ENCODE measurements at regions not wholly inside any gene's neighbourhood (a gene's known extent, or its start where the extent isn't known, plus 50 kb on each side); places are given as distances from the start of the nearest gene placed in this dataset.

DNA sequence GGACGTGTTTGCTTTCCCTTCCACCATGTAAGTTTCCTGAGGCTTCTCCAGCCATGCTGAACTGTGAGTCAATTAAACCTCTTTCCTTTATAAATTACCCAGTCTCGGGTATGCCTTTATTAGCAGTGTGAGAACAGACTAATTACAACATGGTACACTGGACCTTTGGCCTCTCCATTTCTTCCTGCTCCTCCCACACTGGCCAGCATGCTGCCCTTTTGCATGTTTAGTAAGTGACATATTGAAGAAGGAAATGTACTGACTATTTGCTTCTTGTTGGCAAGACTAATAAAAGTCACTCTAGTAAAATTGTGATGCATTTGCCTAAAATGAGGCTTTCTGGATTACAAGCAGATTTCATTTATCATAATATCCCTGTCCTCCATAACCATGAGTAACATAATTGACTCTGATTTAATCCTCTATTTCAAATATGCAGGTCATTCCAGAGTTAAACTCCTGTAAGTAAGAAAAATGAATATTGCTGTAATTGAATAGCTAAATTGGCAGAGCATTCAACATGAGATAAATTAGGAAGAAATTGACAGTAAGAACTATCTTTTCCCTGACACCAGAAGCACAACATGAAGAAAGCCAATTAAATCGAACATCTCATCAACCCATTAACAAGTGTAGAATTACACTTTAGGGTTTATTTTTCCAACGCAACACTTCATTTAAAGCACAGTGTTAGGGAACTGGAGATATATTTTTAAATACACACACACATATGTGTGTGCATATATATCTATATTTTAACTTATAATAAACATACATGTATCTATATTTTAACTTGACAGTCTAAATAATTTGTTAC lies 427.8 kb upstream of the ZP4 start:
- Mint-ChIP-seq H3K36me3 (ENCODE audit: insufficient read depth, unreplicated experiment) (no peaks in the 10 kb centered on the region), H3K27me3 (ENCODE audit: insufficient read depth, unreplicated experiment) (no peaks in the 10 kb centered on the region), H3K9me3 (ENCODE audit: unreplicated experiment) (no peaks in the 10 kb centered on the region), H3K27ac (ENCODE audit: unreplicated experiment) (no peak overlapping the region), H3K4me1 (ENCODE audit: low read depth, unreplicated experiment) (no peaks in the 10 kb centered on the region), H3K4me3 (ENCODE audit: unreplicated experiment) (no peak overlapping the region)
- ChIA-PET CTCF (no interaction called here), POLR2A (no interaction called here)
- DNase-seq = no peak
- no peaks in the 10 kb centered on the region for H3K4me1 ChIP-seq
- no peak overlapping the region for H3K4me3 ChIP-seq (ENCODE audit: low read depth, low read length)
- no TSS peak for BruUV-seq (replicated peaks)
- H3K27me3 ChIP-seq (replicated peaks; ENCODE audit: control insufficient read depth, insufficient read depth, low read length) = no peaks in the 10 kb centered on the region
- intact Hi-C loops (cut with micrococcal nuclease; ENCODE audit: unreplicated experiment) = no loop called here
- no peak for TF ChIP-seq CTCF (IDR thresholded peaks at IDR 0.05; ENCODE audit: insufficient read depth in 1 of 2, low read depth in 1 of 2, low read length in 1 of 2, severe bottlenecking in 1 of 2, unreplicated experiment in 1 of 2)
- no peaks in the 10 kb centered on the region for H3K36me3 ChIP-seq (ENCODE audit: control insufficient read depth, insufficient read depth, low read length)
- H3K9me3 ChIP-seq = no peaks in the 10 kb centered on the region

DNA sequence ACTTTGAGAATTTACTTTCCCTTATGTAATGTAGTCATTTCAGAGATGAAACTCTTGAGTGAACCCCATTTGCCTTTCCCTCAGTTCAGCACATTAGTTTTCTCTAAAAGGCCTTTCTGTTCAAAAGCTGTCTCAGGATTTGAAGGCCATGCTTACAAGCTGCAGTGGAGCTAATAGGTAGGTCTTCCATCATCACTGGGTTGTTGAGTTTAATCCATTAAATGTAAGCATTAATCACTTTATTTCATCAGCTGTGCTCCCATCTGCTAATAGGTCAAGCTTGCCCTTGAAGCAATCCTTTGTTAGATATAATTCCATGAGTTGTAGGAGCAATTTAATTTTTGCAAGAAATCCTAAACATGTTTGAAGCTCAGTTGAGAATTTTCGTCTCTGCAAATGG lies 422.2 kb upstream of the ZP4 start:
- Mint-ChIP-seq H3K27me3 (ENCODE audit: insufficient read depth, unreplicated experiment) (no peaks in the 10 kb centered on the region), H3K4me3 (ENCODE audit: unreplicated experiment) (no peak overlapping the region), H3K4me1 (ENCODE audit: low read depth, unreplicated experiment) (no peaks in the 10 kb centered on the region), H3K36me3 (ENCODE audit: insufficient read depth, unreplicated experiment) (no peaks in the 10 kb centered on the region), H3K9me3 (ENCODE audit: unreplicated experiment) (no peaks in the 10 kb centered on the region), H3K27ac (ENCODE audit: unreplicated experiment) (no peak overlapping the region)
- H3K36me3 ChIP-seq (ENCODE audit: control insufficient read depth, insufficient read depth, low read length) = no peaks in the 10 kb centered on the region
- H3K4me1 ChIP-seq = no peaks in the 10 kb centered on the region
- H3K27me3 ChIP-seq (replicated peaks; ENCODE audit: control insufficient read depth, insufficient read depth, low read length) = no peaks in the 10 kb centered on the region
- no peaks in the 10 kb centered on the region for H3K9me3 ChIP-seq
- no peak for TF ChIP-seq CTCF (IDR thresholded peaks at IDR 0.05; ENCODE audit: insufficient read depth in 1 of 2, low read depth in 1 of 2, low read length in 1 of 2, severe bottlenecking in 1 of 2, unreplicated experiment in 1 of 2)
- no peak overlapping the region for H3K4me3 ChIP-seq (ENCODE audit: low read depth, low read length)
- no TSS peak for BruUV-seq (replicated peaks)
- DNase-seq = no peak
- intact Hi-C loops (cut with micrococcal nuclease; ENCODE audit: unreplicated experiment) = no loop called here
- POLR2A ChIA-PET = no interaction called here
- CTCF ChIA-PET = no interaction called here

GRCh38 chr1:238306411-238306810 lies 415.7 kb upstream of the ZP4 start:
- peaks cover 3% of the 10 kb centered on the region for H3K27me3 Mint-ChIP-seq (ENCODE audit: insufficient read depth, unreplicated experiment)
- no peak overlapping the region for H3K27ac Mint-ChIP-seq (ENCODE audit: unreplicated experiment)
- no peaks in the 10 kb centered on the region for H3K36me3 ChIP-seq (ENCODE audit: control insufficient read depth, insufficient read depth, low read length)
- ChIA-PET CTCF (no interaction called here), POLR2A (no interaction called here)
- no peaks in the 10 kb centered on the region for H3K27me3 ChIP-seq (replicated peaks; ENCODE audit: control insufficient read depth, insufficient read depth, low read length)
- no peaks in the 10 kb centered on the region for H3K9me3 Mint-ChIP-seq (ENCODE audit: unreplicated experiment)
- DNase-seq = no peak
- H3K4me1 Mint-ChIP-seq (ENCODE audit: low read depth, unreplicated experiment) = no peaks in the 10 kb centered on the region
- TF ChIP-seq CTCF (IDR thresholded peaks at IDR 0.05; ENCODE audit: insufficient read depth in 1 of 2, low read depth in 1 of 2, low read length in 1 of 2, severe bottlenecking in 1 of 2, unreplicated experiment in 1 of 2) = no peak
- H3K9me3 ChIP-seq = no peaks in the 10 kb centered on the region
- no TSS peak for BruUV-seq (replicated peaks)
- no peak overlapping the region for H3K4me3 Mint-ChIP-seq (ENCODE audit: unreplicated experiment)
- intact Hi-C loops (cut with micrococcal nuclease; ENCODE audit: unreplicated experiment) = no loop called here
- no peaks in the 10 kb centered on the region for H3K4me1 ChIP-seq
- H3K36me3 Mint-ChIP-seq (ENCODE audit: insufficient read depth, unreplicated experiment) = no peaks in the 10 kb centered on the region
- H3K4me3 ChIP-seq (ENCODE audit: low read depth, low read length) = no peak overlapping the region

All from Caco-2 (cell line).